ENCODE measurements at regions not wholly inside any gene's neighbourhood (a gene's known extent, or its start where the extent isn't known, plus 50 kb on each side); places are given as distances from the start of the nearest gene placed in this dataset.

GRCh38 chr1:116234429-116234828 is 123.2 kb downstream of the MAB21L3 start:
- no peak for DNase-seq

DNA sequence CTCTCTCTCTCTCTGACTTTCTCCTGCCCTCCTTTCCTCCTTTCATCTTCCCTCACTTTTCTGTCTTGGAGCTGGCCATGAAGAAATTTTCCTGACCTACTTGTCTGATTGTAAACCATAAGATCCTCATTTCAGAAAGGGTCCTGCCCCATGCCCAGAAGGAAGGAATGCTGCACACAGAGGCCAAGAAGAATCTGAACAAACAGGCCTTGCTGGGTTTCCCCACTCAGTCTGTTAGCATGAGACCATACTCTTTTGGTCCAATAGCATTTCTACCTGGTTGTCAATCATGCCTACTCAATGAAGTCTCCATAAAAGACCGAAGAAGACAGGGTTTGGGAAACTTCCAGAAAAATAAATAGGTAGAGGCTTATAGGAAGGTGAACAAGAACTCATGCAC is 128.7 kb downstream of the MAB21L3 start:
- DNase-seq: no peak

GRCh38 chr1:116242741-116243140 is 130.3 kb upstream of the ATP1A1 start:
- DNase-seq: no peak

GRCh38 chr1:116243333-116244054 is 129.6 kb upstream of the ATP1A1 start:
- DNase-seq: no peak

DNA sequence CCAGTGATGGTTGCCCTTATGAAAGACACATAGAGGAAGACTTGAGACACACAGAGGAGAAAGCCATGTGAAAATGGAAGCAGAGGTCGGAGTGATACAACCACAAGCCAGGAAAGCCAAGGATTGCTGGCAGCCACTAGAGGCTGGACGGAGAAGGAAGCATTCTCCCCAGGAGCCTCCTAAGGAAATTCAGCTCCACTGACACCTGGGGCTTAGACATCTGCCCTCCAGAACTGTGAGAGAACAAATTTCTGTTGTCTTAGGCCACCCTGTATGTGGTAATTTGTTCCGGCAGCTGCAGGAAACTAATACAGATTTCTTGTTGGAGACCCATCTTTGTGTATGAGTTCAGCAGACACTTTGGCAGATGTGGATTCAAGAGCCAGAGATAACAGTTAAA is 126.9 kb upstream of the ATP1A1 start:
- no peak for DNase-seq

GRCh38 chr1:116252271-116252670 is 120.8 kb upstream of the ATP1A1 start:
- no peak for DNase-seq

- no peak for DNase-seq
These were observed 120.3 kb upstream of the ATP1A1 start for GRCh38 chr1:116252785-116253184.

DNA sequence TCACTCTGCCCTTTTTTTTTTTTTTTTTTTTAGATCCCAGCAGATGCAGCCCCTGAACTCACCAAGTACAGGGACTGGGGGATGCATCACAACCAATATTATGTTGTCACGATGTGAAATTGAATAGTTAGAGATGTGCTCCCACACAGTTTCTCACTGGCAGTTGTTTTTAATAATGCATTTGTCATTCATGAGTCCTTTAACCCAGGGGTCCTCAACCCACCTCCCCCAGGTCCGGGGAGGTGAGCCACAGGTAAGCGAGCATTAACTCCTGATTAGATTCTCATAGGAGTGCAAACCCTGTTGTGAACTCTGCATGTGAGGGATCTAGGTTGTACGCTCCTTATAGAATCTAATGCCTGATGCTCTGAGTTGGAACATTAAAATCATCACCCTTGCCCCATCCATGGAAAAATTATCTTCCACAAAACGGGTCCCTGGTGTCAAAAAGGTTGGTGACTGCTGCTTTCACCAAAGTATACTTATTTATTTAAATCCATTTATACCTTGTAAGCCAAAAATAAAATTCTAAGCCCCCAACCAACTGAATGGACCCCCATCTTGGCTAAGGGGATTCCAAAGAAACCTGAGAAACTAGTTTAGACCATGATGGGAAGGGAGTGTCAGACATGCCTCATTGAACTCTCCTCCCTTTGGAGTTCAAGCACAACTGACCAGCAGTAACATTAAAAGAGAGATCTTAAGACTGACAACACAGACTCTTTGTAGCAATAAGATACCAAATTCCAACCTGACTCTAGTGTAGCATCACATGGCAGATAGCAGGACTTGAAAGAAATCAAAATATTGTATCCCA is 119.3 kb upstream of the ATP1A1 start:
- DNase-seq: no peak

- no peak for DNase-seq
These were observed 118.3 kb upstream of the ATP1A1 start for GRCh38 chr1:116254776-116255175.

- DNase-seq: no peak
These were observed 117.4 kb upstream of the ATP1A1 start for GRCh38 chr1:116255486-116256285.

DNA sequence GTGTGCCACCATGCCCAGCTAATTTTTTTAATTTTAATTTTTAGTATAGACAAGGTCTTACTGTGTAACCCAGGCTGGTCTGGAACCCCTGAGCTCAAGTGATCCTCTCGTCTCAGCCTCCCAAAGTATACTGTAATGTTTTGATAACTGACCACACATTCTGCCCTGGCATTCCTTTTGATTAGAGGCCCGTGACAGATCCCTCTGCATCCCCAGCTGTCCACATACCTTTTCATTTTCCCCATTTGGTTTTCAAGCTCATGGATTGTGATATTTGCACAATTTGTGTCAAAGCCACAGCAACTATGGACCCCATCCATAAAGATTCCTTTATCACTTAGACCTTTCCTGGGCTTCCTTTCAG is 116.8 kb upstream of the ATP1A1 start:
- DNase-seq: no peak

- no peak for DNase-seq
These were observed 116.2 kb upstream of the ATP1A1 start for GRCh38 chr1:116256875-116257274.

GRCh38 chr1:116257341-116257767 is 115.7 kb upstream of the ATP1A1 start:
- peak; percentile 16 for DNase-seq

DNA sequence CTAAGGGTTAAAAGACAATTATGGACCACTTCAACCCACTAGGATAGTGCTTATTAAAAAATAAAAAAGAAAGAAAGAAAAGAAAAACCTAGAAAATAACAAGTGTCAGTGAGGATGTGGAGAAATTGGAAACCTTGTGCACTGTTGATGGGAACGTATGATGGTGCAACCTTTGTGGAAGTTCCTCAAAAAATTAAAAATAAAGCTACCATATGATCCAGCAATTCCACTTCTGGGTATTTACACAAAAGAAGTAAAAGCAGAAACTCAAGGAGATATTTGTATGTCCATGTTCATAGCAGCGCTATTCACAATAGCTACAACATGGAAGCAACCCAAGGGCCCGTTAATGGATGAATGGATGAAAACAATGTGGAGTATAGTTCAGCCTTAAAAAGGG is 115.2 kb upstream of the ATP1A1 start:
- peak; percentile 44 for DNase-seq

DNA sequence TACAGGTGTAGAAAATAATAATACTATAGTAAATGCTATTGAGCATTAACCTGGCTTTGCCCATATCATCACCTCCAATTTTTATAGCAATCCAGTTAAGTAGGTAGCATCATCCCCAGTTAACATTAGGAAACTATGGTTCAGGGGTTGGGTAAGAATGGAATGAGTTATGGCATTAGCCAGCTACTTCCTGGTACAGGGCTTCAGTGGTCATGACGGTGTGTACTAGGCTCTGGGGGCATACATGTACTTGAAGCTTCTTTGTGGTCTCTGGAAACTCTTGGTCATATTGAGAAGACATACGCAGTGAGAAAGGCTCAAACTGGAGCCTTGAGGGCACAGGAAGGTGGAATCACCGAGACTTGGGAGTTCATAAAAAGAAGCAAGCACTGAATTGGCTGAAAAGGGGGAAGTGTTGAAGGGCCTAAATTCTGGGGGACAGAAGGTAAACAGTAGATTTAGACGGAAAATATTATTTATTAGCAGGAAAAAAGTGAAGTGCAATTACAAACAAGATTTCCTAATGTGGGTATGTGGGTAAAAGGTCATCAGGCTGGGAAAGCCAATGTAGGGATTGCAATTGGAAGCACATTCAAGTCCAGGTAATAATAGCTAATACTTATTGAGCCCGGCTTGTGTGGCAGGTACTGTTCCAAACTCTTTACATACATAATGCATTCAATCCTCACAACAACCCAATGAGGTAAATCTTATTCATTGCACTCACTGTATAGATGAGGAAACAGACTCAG is 114.2 kb upstream of the ATP1A1 start:
- DNase-seq: peak; percentile 48

- DNase-seq: peak; percentile 13
These were observed 113.4 kb upstream of the ATP1A1 start for GRCh38 chr1:116259663-116260062.

DNA sequence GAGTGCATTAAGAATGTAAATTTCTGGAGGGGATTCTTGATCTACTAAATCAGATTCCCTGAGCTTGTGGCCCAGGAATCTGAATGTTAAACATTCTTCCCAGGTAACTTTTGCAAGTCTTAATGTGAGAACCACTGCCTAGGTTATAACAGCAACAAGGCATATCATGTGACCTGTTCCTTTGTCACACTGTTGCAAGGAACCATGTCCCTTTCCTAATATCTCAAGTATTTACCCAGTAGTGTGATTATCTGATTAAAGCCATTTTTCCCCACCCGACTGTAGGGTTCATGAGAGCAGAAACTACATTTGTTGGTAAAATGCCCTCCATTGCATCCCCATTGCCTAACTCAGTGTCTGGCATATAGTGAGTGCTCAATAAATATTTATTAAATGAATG is 112.9 kb upstream of the ATP1A1 start:
- DNase-seq: no peak

DNA sequence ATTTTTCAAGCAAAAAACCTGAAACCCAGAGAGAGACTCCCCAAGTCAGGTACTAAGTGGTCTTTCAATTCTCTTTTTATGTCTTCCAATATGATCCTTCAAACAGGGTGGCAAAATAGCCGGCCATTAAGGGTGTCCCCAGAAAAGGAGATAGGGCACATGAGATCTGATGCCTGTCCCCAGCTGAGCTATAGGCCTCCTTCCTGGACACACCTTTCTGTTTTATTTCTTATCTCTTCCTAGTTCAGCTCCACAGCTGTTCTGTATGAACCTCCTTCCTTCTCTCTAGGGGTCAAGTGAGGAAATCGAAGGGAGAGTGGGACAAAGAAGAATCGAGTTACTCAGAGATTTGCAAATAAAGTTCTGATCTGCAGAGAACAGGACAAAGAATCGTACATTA is 112.4 kb upstream of the ATP1A1 start:
- no peak for DNase-seq

DNA sequence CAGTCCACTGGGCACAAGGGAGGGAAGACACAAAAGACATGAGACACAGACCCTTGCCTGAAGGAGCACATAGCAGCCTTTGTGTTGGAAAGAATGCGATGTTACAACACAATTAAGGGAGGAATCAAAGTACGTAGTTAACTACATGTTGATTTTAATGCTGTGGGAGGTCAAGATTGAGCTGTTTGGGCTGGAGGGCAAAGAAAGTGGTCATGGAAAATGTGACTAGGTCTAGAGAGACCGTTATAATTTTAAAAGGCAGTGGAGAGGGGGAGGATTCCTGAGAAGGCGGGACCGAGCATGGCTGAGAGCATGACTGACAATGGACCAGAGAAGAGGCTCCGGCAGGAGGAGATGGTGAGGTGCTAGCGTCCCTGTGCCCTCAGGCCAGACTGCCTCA is 111.8 kb upstream of the ATP1A1 start:
- DNase-seq: no peak

DNA sequence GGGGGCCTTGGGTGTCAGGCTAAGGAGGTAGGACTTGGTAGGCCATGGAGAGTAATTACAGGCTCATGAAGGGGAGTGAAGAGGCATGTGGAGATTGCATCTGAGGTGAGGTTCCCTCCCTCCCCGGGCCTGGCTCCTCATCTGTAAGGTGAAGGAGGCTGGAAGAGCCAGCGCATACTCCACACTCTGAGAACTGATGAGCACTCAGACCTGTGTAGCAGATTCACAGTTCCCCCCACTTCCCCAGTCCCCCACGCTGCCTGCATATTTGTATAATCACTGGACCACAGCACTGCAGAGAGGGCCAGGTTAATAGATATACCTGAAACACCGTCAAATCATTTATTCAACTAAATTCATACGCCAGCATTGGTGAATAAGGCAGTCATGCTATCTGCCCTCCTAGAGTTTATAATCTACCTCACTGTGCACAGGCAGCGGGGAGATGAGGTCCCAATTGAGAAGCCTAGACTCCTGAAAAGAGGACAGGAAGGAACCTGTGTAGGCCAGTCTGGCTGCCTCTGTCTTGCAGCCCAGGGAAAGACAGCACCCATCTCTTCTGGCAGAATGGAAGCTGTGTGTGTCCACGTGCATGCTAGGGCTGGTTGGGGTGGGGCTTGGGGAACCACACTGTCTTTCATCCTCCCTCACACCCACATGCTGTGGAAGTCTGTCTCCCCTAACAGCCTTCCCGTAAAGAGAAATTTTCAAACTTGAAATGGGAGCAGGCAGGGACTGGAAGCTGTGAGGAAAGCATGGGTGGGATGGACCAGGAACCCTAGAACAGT is 110.6 kb upstream of the ATP1A1 start:
- DNase-seq: no peak

DNA sequence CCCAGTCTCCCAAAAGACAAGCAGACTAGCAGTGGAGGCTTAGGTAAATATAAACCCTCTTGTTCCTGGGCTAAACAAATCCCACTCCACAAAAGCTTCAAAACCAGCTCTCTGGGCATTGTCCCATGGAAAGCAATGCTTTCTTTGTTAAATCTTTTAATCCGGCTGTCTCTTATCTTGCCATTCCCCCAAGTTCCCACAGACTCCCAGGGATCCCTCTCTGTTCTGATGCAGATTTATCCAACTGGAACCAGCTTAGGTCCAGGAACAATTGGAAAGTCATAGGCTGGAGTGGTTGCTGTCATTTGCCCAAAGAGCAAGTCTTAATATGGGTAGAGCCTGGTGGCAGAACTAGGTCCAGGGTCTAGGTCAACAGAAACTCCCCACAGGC is 110.1 kb upstream of the ATP1A1 start:
- DNase-seq: no peak

Measured in inflammatory macrophage treated with lipopolysaccharide for 4 hours (primary cell).